Dendritic cell treated with granulocyte-macrophage colony-stimulating factor and Interleukin-4, amounts not matched to agents 40 ng/mL and 50 ng/mL, for 4 days (primary cell): ENCODE measurements at regions not wholly inside any gene's neighbourhood (a gene's known extent, or its start where the extent isn't known, plus 50 kb on each side); places are given as distances from the start of the nearest gene placed in this dataset.

Experiments
- H3K27ac Mint-ChIP-seq: one replicate; pipeline ENCODE4 v1.8.0; 2022; ENCODE audit warnings: mild to moderate bottlenecking, mixed read lengths
- H3K27me3 Mint-ChIP-seq: one replicate; pipeline ENCODE4 v1.8.0; 2022; ENCODE audit warnings: mild to moderate bottlenecking, mixed read lengths
- H3K36me3 Mint-ChIP-seq: one replicate; pipeline ENCODE4 v1.8.0; 2022; ENCODE audit warnings: low read depth, mixed read lengths
- H3K4me1 Mint-ChIP-seq: one replicate; pipeline ENCODE4 v1.8.0; 2022; ENCODE audit warnings: low read depth, mixed read lengths
- H3K4me3 Mint-ChIP-seq: one replicate; pipeline ENCODE4 v1.8.0; 2022; ENCODE audit warnings: mild to moderate bottlenecking, moderate library complexity, mixed read lengths
- H3K9me3 Mint-ChIP-seq: one replicate; pipeline ENCODE4 v1.8.0; 2022; ENCODE audit warnings: mixed read lengths
- intact Hi-C: fragments of 100-400 bp; cut with micrococcal nuclease; formaldehyde crosslinking; loops from one replicate; pipeline ENCODE4 v1.15.0; 2022

GRCh38 chr22:48891688-48892577 lies 935.7 kb downstream of the BRD1 start:
- H3K27ac Mint-ChIP-seq, result no peak overlapping the region
- H3K9me3 Mint-ChIP-seq, result no peaks in the 10 kb centered on the region
- no peaks in the 10 kb centered on the region for H3K36me3 Mint-ChIP-seq
- H3K27me3 Mint-ChIP-seq, result peaks cover 2% of the 10 kb centered on the region
- intact Hi-C loops, result no loop called here
- no peak overlapping the region for H3K4me3 Mint-ChIP-seq
- H3K4me1 Mint-ChIP-seq, result no peaks in the 10 kb centered on the region

GRCh38 chr22:48890693-48891554 lies 936.7 kb downstream of the BRD1 start:
- H3K4me1 Mint-ChIP-seq, result no peaks in the 10 kb centered on the region
- H3K9me3 Mint-ChIP-seq, result no peaks in the 10 kb centered on the region
- H3K27ac Mint-ChIP-seq, result no peak overlapping the region
- no peaks in the 10 kb centered on the region for H3K36me3 Mint-ChIP-seq
- intact Hi-C loops, result no loop called here
- peaks cover 2% of the 10 kb centered on the region for H3K27me3 Mint-ChIP-seq
- H3K4me3 Mint-ChIP-seq, result no peak overlapping the region

- intact Hi-C loops, result no loop called here
- Mint-ChIP-seq H3K27me3 (peaks cover 2% of the 10 kb centered on the region), H3K9me3 (no peaks in the 10 kb centered on the region), H3K27ac (no peak overlapping the region), H3K4me3 (no peak overlapping the region), H3K4me1 (no peaks in the 10 kb centered on the region), H3K36me3 (no peaks in the 10 kb centered on the region)
Observed at GRCh38 chr22:48889887-48890692, 937.6 kb downstream of the BRD1 start.

GRCh38 chr22:48889209-48889830 lies 938.4 kb downstream of the BRD1 start:
- no peaks in the 10 kb centered on the region for H3K4me1 Mint-ChIP-seq
- no peaks in the 10 kb centered on the region for H3K36me3 Mint-ChIP-seq
- intact Hi-C loops, result no loop called here
- no peaks in the 10 kb centered on the region for H3K9me3 Mint-ChIP-seq
- no peak overlapping the region for H3K4me3 Mint-ChIP-seq
- H3K27me3 Mint-ChIP-seq, result peaks cover 1% of the 10 kb centered on the region
- no peak overlapping the region for H3K27ac Mint-ChIP-seq

GRCh38 chr22:48888466-48889208 lies 939.0 kb downstream of the BRD1 start:
- H3K27ac Mint-ChIP-seq, result no peak overlapping the region
- intact Hi-C loops, result no loop called here
- no peaks in the 10 kb centered on the region for H3K36me3 Mint-ChIP-seq
- H3K4me3 Mint-ChIP-seq, result no peak overlapping the region
- H3K9me3 Mint-ChIP-seq, result no peaks in the 10 kb centered on the region
- no peaks in the 10 kb centered on the region for H3K27me3 Mint-ChIP-seq
- no peaks in the 10 kb centered on the region for H3K4me1 Mint-ChIP-seq

GRCh38 chr22:48887394-48888332 lies 940.0 kb downstream of the BRD1 start:
- no peak overlapping the region for H3K27ac Mint-ChIP-seq
- intact Hi-C loops, result no loop called here
- H3K36me3 Mint-ChIP-seq, result no peaks in the 10 kb centered on the region
- H3K9me3 Mint-ChIP-seq, result no peaks in the 10 kb centered on the region
- H3K4me3 Mint-ChIP-seq, result no peak overlapping the region
- no peaks in the 10 kb centered on the region for H3K4me1 Mint-ChIP-seq
- no peaks in the 10 kb centered on the region for H3K27me3 Mint-ChIP-seq

- Mint-ChIP-seq H3K4me3 (no peak overlapping the region), H3K36me3 (no peaks in the 10 kb centered on the region), H3K9me3 (no peaks in the 10 kb centered on the region), H3K27me3 (no peaks in the 10 kb centered on the region), H3K4me1 (no peaks in the 10 kb centered on the region), H3K27ac (no peak overlapping the region)
- intact Hi-C loops, result no loop called here
Observed at GRCh38 chr22:48886604-48887393, 940.9 kb downstream of the BRD1 start.

- Mint-ChIP-seq H3K36me3 (no peaks in the 10 kb centered on the region), H3K4me3 (no peak overlapping the region), H3K4me1 (no peaks in the 10 kb centered on the region), H3K27ac (no peak overlapping the region), H3K9me3 (no peaks in the 10 kb centered on the region), H3K27me3 (no peaks in the 10 kb centered on the region)
- intact Hi-C loops, result no loop called here
Observed at GRCh38 chr22:48885919-48886305, 941.8 kb downstream of the BRD1 start.

GRCh38 chr22:48885271-48885918 lies 942.3 kb downstream of the BRD1 start:
- no peaks in the 10 kb centered on the region for H3K9me3 Mint-ChIP-seq
- no peak overlapping the region for H3K27ac Mint-ChIP-seq
- H3K4me1 Mint-ChIP-seq, result no peaks in the 10 kb centered on the region
- no peaks in the 10 kb centered on the region for H3K27me3 Mint-ChIP-seq
- intact Hi-C loops, result no loop called here
- H3K4me3 Mint-ChIP-seq, result no peak overlapping the region
- H3K36me3 Mint-ChIP-seq, result no peaks in the 10 kb centered on the region

- H3K27me3 Mint-ChIP-seq, result no peaks in the 10 kb centered on the region
- H3K36me3 Mint-ChIP-seq, result no peaks in the 10 kb centered on the region
- no peak overlapping the region for H3K4me3 Mint-ChIP-seq
- intact Hi-C loops, result no loop called here
- no peaks in the 10 kb centered on the region for H3K4me1 Mint-ChIP-seq
- no peak overlapping the region for H3K27ac Mint-ChIP-seq
- H3K9me3 Mint-ChIP-seq, result no peaks in the 10 kb centered on the region
Observed at GRCh38 chr22:48884786-48885185, 942.9 kb downstream of the BRD1 start.

GRCh38 chr22:48884324-48884723 lies 943.3 kb downstream of the BRD1 start:
- H3K4me1 Mint-ChIP-seq, result no peaks in the 10 kb centered on the region
- intact Hi-C loops, result no loop called here

More at GRCh38 chr22:48884324-48884723, 943.3 kb downstream of the BRD1 start:
- no peak overlapping the region for H3K4me3 Mint-ChIP-seq
- no peak overlapping the region for H3K27ac Mint-ChIP-seq
- H3K36me3 Mint-ChIP-seq, result no peaks in the 10 kb centered on the region
- H3K9me3 Mint-ChIP-seq, result no peaks in the 10 kb centered on the region
- no peaks in the 10 kb centered on the region for H3K27me3 Mint-ChIP-seq
